DOHH2 (cell line): ENCODE measurements at regions not wholly inside any gene's neighbourhood (a gene's known extent, or its start where the extent isn't known, plus 50 kb on each side); places are given as distances from the start of the nearest gene placed in this dataset.

Experiments
- H3F3A ChIP-seq: fragments of 200-600 bp; sonication (generic), shearing (Covaris generic); 2 replicates; pipeline ENCODE4 v1.6.0; 2016; ENCODE audit warnings: antibody characterized with exemption, mild to moderate bottlenecking; ENCODE audit not compliant: control insufficient read depth, insufficient read depth
- H3K27ac ChIP-seq: fragments of 200-600 bp; sonication (generic); 2 replicates; pipeline ENCODE4 v1.5.1; 2014; ENCODE audit warnings: low read depth, mild to moderate bottlenecking, low read length, moderate library complexity
- H3K27me3 ChIP-seq: fragments of 200-600 bp; sonication (generic); 2 replicates; pipeline ENCODE4 v1.6.1; 2014; ENCODE audit warnings: mild to moderate bottlenecking, low read length, mixed read lengths; ENCODE audit not compliant: control insufficient read depth
- H3K36me3 ChIP-seq: fragments of 200-600 bp; sonication (generic); 2 replicates; pipeline ENCODE4 v1.6.1; 2014; ENCODE audit warnings: mild to moderate bottlenecking, low read length, moderate library complexity, mixed read lengths; ENCODE audit not compliant: control insufficient read depth
- H3K4me1 ChIP-seq: fragments of 200-600 bp; sonication (generic); 2 replicates; pipeline ENCODE4 v1.6.1; 2014; ENCODE audit warnings: mild to moderate bottlenecking, low read length, mixed read lengths; ENCODE audit not compliant: control insufficient read depth
- H3K4me2 ChIP-seq: fragments of 200-600 bp; sonication (generic); 2 replicates; pipeline ENCODE4 v1.6.0; 2014; ENCODE audit warnings: mild to moderate bottlenecking, low read length, moderate library complexity
- H3K4me3 ChIP-seq: fragments of 200-600 bp; sonication (generic); 2 replicates; pipeline ENCODE4 v1.5.1; 2014; ENCODE audit warnings: mild to moderate bottlenecking, low read length, mixed read lengths
- H3K79me2 ChIP-seq: fragments of 200-600 bp; sonication (generic); 2 replicates; pipeline ENCODE4 v1.6.1; 2014; ENCODE audit warnings: mild to moderate bottlenecking, low read length, mixed read lengths; ENCODE audit not compliant: control insufficient read depth
- H3K9me2 ChIP-seq: fragments of 200-600 bp; sonication (generic); replicated peaks from 2 replicates; pipeline ENCODE4 v1.6.1; 2014; ENCODE audit warnings: mild to moderate bottlenecking, low read length, mixed read lengths; ENCODE audit not compliant: control insufficient read depth
- H3K9me3 ChIP-seq: fragments of 200-600 bp; sonication (generic); 2 replicates; pipeline ENCODE4 v1.6.1; 2014; ENCODE audit warnings: antibody characterized with exemption, low read length, mixed read lengths; ENCODE audit not compliant: control insufficient read depth, insufficient read depth
- H4K20me1 ChIP-seq: fragments of 200-600 bp; sonication (generic); 2 replicates; pipeline ENCODE4 v1.6.0; 2014; ENCODE audit warnings: low read depth, mild to moderate bottlenecking, antibody characterized with exemption, low read length, moderate library complexity; ENCODE audit not compliant: control insufficient read depth, insufficient read depth
- CTCF ChIP-seq: fragments of 200-600 bp; sonication (generic); IDR thresholded peaks from one replicate; pipeline ENCODE4 v1.5.1; 2014; ENCODE audit warnings: antibody characterized with exemption, mild to moderate bottlenecking, low read depth, low read length; ENCODE audit not compliant: poor library complexity, severe bottlenecking
- EZH2phosphoT487 ChIP-seq: fragments of 200-600 bp; sonication (generic); IDR thresholded peaks from 2 replicates; pipeline ENCODE4 v1.6.1; 2017; ENCODE audit warnings: borderline replicate concordance, mild to moderate bottlenecking, antibody characterized with exemption, low read length, moderate library complexity, mixed read lengths

GRCh38 chr4:161203865-161204264 is 959.9 kb downstream of the FSTL5 start:
- Histone ChIP-seq H3K4me1 (no peaks in the 10 kb centered on the region), H3K27me3 (no peaks in the 10 kb centered on the region), H3F3A (no peaks in the 10 kb centered on the region), H4K20me1 (no peaks in the 10 kb centered on the region), H3K4me3 (no peak overlapping the region), H3K27ac (no peak overlapping the region), H3K4me2 (no peak overlapping the region), H3K36me3 (no peaks in the 10 kb centered on the region), H3K9me2 (no peaks in the 10 kb centered on the region), H3K9me3 (no peaks in the 10 kb centered on the region), H3K79me2 (no peaks in the 10 kb centered on the region)
- TF ChIP-seq EZH2phosphoT487 (no peak), CTCF (no peak)

GRCh38 chr4:161197912-161198311 is 965.9 kb downstream of the FSTL5 start:
- Histone ChIP-seq H3K4me1 (no peaks in the 10 kb centered on the region), H3K27ac (no peak overlapping the region), H3K27me3 (no peaks in the 10 kb centered on the region), H4K20me1 (no peaks in the 10 kb centered on the region), H3K9me3 (no peaks in the 10 kb centered on the region), H3K9me2 (no peaks in the 10 kb centered on the region), H3K36me3 (no peaks in the 10 kb centered on the region), H3K4me2 (no peak overlapping the region), H3K79me2 (no peaks in the 10 kb centered on the region), H3K4me3 (no peak overlapping the region), H3F3A (no peaks in the 10 kb centered on the region)
- TF ChIP-seq EZH2phosphoT487 (no peak), CTCF (no peak)

GRCh38 chr4:161197474-161197873 is 966.3 kb downstream of the FSTL5 start:
- Histone ChIP-seq H3K4me2 (no peak overlapping the region), H3K4me3 (no peak overlapping the region), H3F3A (no peaks in the 10 kb centered on the region), H3K27me3 (no peaks in the 10 kb centered on the region), H3K36me3 (no peaks in the 10 kb centered on the region), H3K9me3 (no peaks in the 10 kb centered on the region), H3K4me1 (no peaks in the 10 kb centered on the region), H3K9me2 (no peaks in the 10 kb centered on the region), H4K20me1 (no peaks in the 10 kb centered on the region), H3K79me2 (no peaks in the 10 kb centered on the region), H3K27ac (no peak overlapping the region)
- TF ChIP-seq CTCF (no peak), EZH2phosphoT487 (no peak)
